ENCODE measurements at regions not wholly inside any gene's neighbourhood (a gene's known extent, or its start where the extent isn't known, plus 50 kb on each side); places are given as distances from the start of the nearest gene placed in this dataset.

DNA sequence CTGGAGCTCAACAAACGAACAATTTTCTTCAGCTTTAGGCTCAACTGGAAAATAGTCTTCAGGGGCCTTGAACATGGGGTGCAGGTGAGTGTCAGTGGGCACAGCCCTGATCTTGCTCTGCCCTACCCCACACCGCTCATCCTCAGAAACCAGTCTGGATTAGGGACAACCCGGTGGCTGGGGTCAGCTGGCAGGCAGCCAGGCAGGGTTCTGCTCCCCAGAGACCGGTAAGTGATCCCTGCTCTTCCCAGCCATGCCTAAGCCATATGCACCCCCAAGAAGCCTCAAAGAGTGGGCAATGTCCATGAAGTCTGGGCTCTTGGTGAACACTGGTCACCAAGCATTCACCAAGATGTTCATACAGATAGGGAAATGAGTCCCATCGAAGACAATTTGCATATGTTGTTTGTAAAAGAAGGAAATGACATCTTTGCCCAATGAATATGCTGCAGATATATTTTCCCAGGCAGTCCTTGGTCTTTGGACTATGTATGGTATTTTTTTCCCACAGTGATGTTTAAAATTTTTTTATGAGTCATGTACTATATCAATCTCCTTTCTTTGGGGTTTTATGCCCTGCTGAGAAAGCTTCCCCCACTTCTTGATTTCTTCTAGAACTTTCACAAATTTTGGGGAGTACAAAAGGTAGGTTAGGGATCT, 63.9 kb upstream of the VASH1 start:
- TF ChIP-seq POLR2A (IDR thresholded peaks at IDR 0.05; ENCODE audit: low read length), result no peak
- no peak for TF ChIP-seq GATA1 (IDR thresholded peaks at IDR 0.05; ENCODE audit: low read depth, low read length)
